Ectodermal cell (in vitro differentiated cells): ENCODE measurements at regions not wholly inside any gene's neighbourhood (a gene's known extent, or its start where the extent isn't known, plus 50 kb on each side); places are given as distances from the start of the nearest gene placed in this dataset.

Experiments
- H3K27ac ChIP-seq: 2 replicates; pipeline ENCODE4 v1.7.0; 2013; ENCODE audit warnings: mild to moderate bottlenecking, low read depth, low read length; ENCODE audit not compliant: insufficient read depth, poor library complexity, severe bottlenecking
- H3K27me3 ChIP-seq: 2 replicates; pipeline ENCODE4 v1.7.0; 2013; ENCODE audit warnings: mild to moderate bottlenecking, low read length; ENCODE audit not compliant: insufficient read depth, control insufficient read depth, poor library complexity, severe bottlenecking
- H3K36me3 ChIP-seq: one replicate; pipeline ENCODE4 v1.7.0; 2013; ENCODE audit warnings: low read length; ENCODE audit not compliant: control insufficient read depth, insufficient read depth
- H3K4me1 ChIP-seq: one replicate; pipeline ENCODE4 v1.7.0; 2013; ENCODE audit warnings: low read length; ENCODE audit not compliant: control insufficient read depth, insufficient read depth
- H3K4me3 ChIP-seq: 2 replicates; pipeline ENCODE4 v1.7.0; 2013; ENCODE audit warnings: low read depth, low read length, control low read depth; ENCODE audit not compliant: insufficient read depth
- H3K9me3 ChIP-seq: 2 replicates; pipeline ENCODE4 v1.7.0; 2013; ENCODE audit warnings: mild to moderate bottlenecking, low read length, moderate library complexity; ENCODE audit not compliant: control insufficient read depth
- WGBS, 2 experiments: methylation state at CpG; one replicate each; pipeline ENCODE4 v1.1.7; 2013; ENCODE audit warnings: missing lambda C conversion rate in 2 of 2; 5-methylcytosine and 5-hydroxymethylcytosine counted together

- WGBS, 2 experiments: 70 to 74% methylated on average over 6 of the region's 6 CpGs
- Histone ChIP-seq H3K36me3 (no peaks in the 10 kb centered on the region), H3K4me1 (peaks cover 6% of the 10 kb centered on the region), H3K27me3 (no peaks in the 10 kb centered on the region), H3K27ac (no peak overlapping the region), H3K4me3 (no peak overlapping the region), H3K9me3 (no peaks in the 10 kb centered on the region)
These were observed 255.4 kb downstream of the DAD1 start for GRCh38 chr14:22333422-22334274.

GRCh38 chr14:22332686-22333421 is 256.2 kb downstream of the DAD1 start:
- Histone ChIP-seq H3K27ac (no peak overlapping the region), H3K4me3 (no peak overlapping the region), H3K9me3 (peaks cover 2% of the 10 kb centered on the region), H3K4me1 (peaks cover 6% of the 10 kb centered on the region), H3K36me3 (no peaks in the 10 kb centered on the region), H3K27me3 (no peaks in the 10 kb centered on the region)
- 63 to 65% methylated on average over 2 of the region's 2 CpGs for WGBS, 2 experiments

- H3K9me3 ChIP-seq: peaks cover 5% of the 10 kb centered on the region
These were observed 259.7 kb downstream of the DAD1 start for GRCh38 chr14:22329371-22329770.

GRCh38 chr14:22325676-22326400 is 263.2 kb downstream of the DAD1 start:
- Histone ChIP-seq H3K9me3 (peaks cover 5% of the 10 kb centered on the region), H3K27ac (no peak overlapping the region), H3K27me3 (no peaks in the 10 kb centered on the region), H3K4me3 (no peak overlapping the region), H3K4me1 (no peaks in the 10 kb centered on the region), H3K36me3 (no peaks in the 10 kb centered on the region)
- WGBS, 2 experiments: 90 to 92% methylated on average over 2 of the region's 2 CpGs

More at GRCh38 chr14:22329371-22329770, 259.7 kb downstream of the DAD1 start:
- Histone ChIP-seq H3K4me3 (no peak overlapping the region), H3K36me3 (no peaks in the 10 kb centered on the region), H3K27me3 (no peaks in the 10 kb centered on the region), H3K27ac (no peak overlapping the region), H3K4me1 (peaks cover 6% of the 10 kb centered on the region)
- 74 to 79% methylated on average over 3 of the region's 3 CpGs for WGBS, 2 experiments

GRCh38 chr14:22320362-22320750 is 268.7 kb downstream of the DAD1 start:
- H3K27ac ChIP-seq: no peak overlapping the region
- 80 to 83% methylated on average over 4 of the region's 4 CpGs for WGBS, 2 experiments
- H3K27me3 ChIP-seq: no peaks in the 10 kb centered on the region
- no peaks in the 10 kb centered on the region for H3K4me1 ChIP-seq
- H3K36me3 ChIP-seq: no peaks in the 10 kb centered on the region
- H3K4me3 ChIP-seq: no peak overlapping the region
- no peaks in the 10 kb centered on the region for H3K9me3 ChIP-seq

- Histone ChIP-seq H3K27ac (no peak overlapping the region), H3K36me3 (no peaks in the 10 kb centered on the region), H3K9me3 (no peaks in the 10 kb centered on the region), H3K4me1 (no peaks in the 10 kb centered on the region), H3K27me3 (no peaks in the 10 kb centered on the region), H3K4me3 (no peak overlapping the region)
- WGBS, 2 experiments: 50 to 54% methylated on average over 4 of the region's 4 CpGs
These were observed 269.3 kb downstream of the DAD1 start for GRCh38 chr14:22319526-22320361.

- Histone ChIP-seq H3K4me1 (no peaks in the 10 kb centered on the region), H3K4me3 (no peak overlapping the region), H3K27me3 (no peaks in the 10 kb centered on the region), H3K36me3 (no peaks in the 10 kb centered on the region), H3K27ac (no peak overlapping the region), H3K9me3 (no peaks in the 10 kb centered on the region)
- WGBS, 2 experiments: 88 to 92% methylated on average over 3 of the region's 3 CpGs
These were observed 270.1 kb downstream of the DAD1 start for GRCh38 chr14:22318951-22319350.

GRCh38 chr14:22316473-22316872 is 272.6 kb downstream of the DAD1 start:
- no CpG with 5 or more reads among the region's 1 CpG for WGBS, 2 experiments
- Histone ChIP-seq H3K27me3 (no peaks in the 10 kb centered on the region), H3K27ac (no peak overlapping the region), H3K4me3 (no peak overlapping the region), H3K4me1 (no peaks in the 10 kb centered on the region), H3K36me3 (no peaks in the 10 kb centered on the region), H3K9me3 (no peaks in the 10 kb centered on the region)

GRCh38 chr14:22315336-22315735 is 273.7 kb downstream of the DAD1 start:
- Histone ChIP-seq H3K4me1 (no peaks in the 10 kb centered on the region), H3K9me3 (no peaks in the 10 kb centered on the region), H3K27ac (no peak overlapping the region), H3K36me3 (no peaks in the 10 kb centered on the region), H3K27me3 (no peaks in the 10 kb centered on the region), H3K4me3 (no peak overlapping the region)
- WGBS, 2 experiments: 73 to 88% methylated on average over 3 of the region's 3 CpGs
